GM23338 (cell line): ENCODE measurements at regions not wholly inside any gene's neighbourhood (a gene's known extent, or its start where the extent isn't known, plus 50 kb on each side); places are given as distances from the start of the nearest gene placed in this dataset.

Experiments used
- ATAC-seq: fragments of 200-7000 bp; cut with Tn5 transposase; 3 replicates; pipeline ENCODE4 v1.9.1; 2020
- DNase-seq: peaks from one replicate; pipeline ENCODE4 v3.0.0-alpha.2; 2015; ENCODE audit warnings: low spot score
- H2AFZ ChIP-seq: fragments of 200-600 bp; sonication (generic); 2 replicates; pipeline ENCODE4 v1.8.0; 2016; ENCODE audit warnings: antibody characterized with exemption, mild to moderate bottlenecking, moderate library complexity
- H3F3A ChIP-seq: fragments of 200-600 bp; sonication (generic); replicated peaks from 2 replicates; pipeline ENCODE4 v1.8.0; 2017; ENCODE audit warnings: antibody characterized with exemption, mixed run types, low read depth
- H3K27ac ChIP-seq: fragments of 200-600 bp; sonication (generic); 2 replicates; pipeline ENCODE4 v1.6.1; 2016; ENCODE audit warnings: low read depth
- H3K27me3 ChIP-seq: fragments of 200-600 bp; sonication (generic); 2 replicates; pipeline ENCODE4 v1.8.0; 2016; ENCODE audit warnings: mild to moderate bottlenecking, mixed run types, moderate library complexity; ENCODE audit not compliant: insufficient read depth
- H3K36me3 ChIP-seq: fragments of 200-600 bp; sonication (generic); 2 replicates; pipeline ENCODE4 v1.8.0; 2016; ENCODE audit warnings: mild to moderate bottlenecking; ENCODE audit not compliant: insufficient read depth
- H3K4me1 ChIP-seq: fragments of 200-600 bp; sonication (generic); 2 replicates; pipeline ENCODE4 v1.8.0; 2016; ENCODE audit warnings: mild to moderate bottlenecking, moderate library complexity; ENCODE audit not compliant: insufficient read depth
- H3K4me2 ChIP-seq: fragments of 200-600 bp; sonication (generic); 2 replicates; pipeline ENCODE4 v1.7.1; 2017; ENCODE audit warnings: mixed run types
- H3K4me3 ChIP-seq: fragments of 200-600 bp; sonication (generic); 2 replicates; pipeline ENCODE4 v1.6.1; 2016; ENCODE audit warnings: mixed run types
- H3K79me2 ChIP-seq: fragments of 200-600 bp; sonication (generic); replicated peaks from 2 replicates; pipeline ENCODE4 v1.8.0; 2017; ENCODE audit warnings: mild to moderate bottlenecking; ENCODE audit not compliant: insufficient read depth
- H3K9me2 ChIP-seq: fragments of 200-600 bp; sonication (generic); 2 replicates; pipeline ENCODE4 v1.8.0; 2017; ENCODE audit not compliant: insufficient read depth
- H4K20me1 ChIP-seq: fragments of 200-600 bp; sonication (generic); replicated peaks from 2 replicates; pipeline ENCODE4 v1.8.0; 2017; ENCODE audit warnings: mild to moderate bottlenecking; ENCODE audit not compliant: insufficient read depth
- H3K27ac Mint-ChIP-seq: 2 replicates; pipeline ENCODE4 v1.8.0; 2020; ENCODE audit warnings: inconsistent platforms, mild to moderate bottlenecking, moderate library complexity, mixed read lengths
- H3K27me3 Mint-ChIP-seq: 3 replicates; pipeline ENCODE4 v1.8.0; 2022; ENCODE audit warnings: low read depth, mild to moderate bottlenecking, moderate library complexity, mixed read lengths, inconsistent platforms; ENCODE audit not compliant: insufficient read depth, poor library complexity
- H3K36me3 Mint-ChIP-seq: 3 replicates; pipeline ENCODE4 v1.8.0; 2021; ENCODE audit warnings: low read depth, mild to moderate bottlenecking, inconsistent platforms, moderate library complexity, mixed read lengths
- H3K4me1 Mint-ChIP-seq: 3 replicates; pipeline ENCODE4 v1.8.0; 2020; ENCODE audit warnings: mild to moderate bottlenecking, inconsistent platforms, mixed read lengths
- H3K4me3 Mint-ChIP-seq: 3 replicates; pipeline ENCODE4 v1.8.0; 2021; ENCODE audit warnings: moderate library complexity, mild to moderate bottlenecking, inconsistent platforms, mixed read lengths
- H3K9me3 Mint-ChIP-seq: 3 replicates; pipeline ENCODE4 v1.8.0; 2020; ENCODE audit warnings: moderate library complexity, mild to moderate bottlenecking, inconsistent platforms, mixed read lengths
- CREB1 ChIP-seq: fragments of 250-450 bp; sonication (Bioruptor Pico); IDR thresholded peaks from 2 replicates; pipeline ENCODE4 v1.5.0; 2020; ENCODE audit warnings: low read depth, mild to moderate bottlenecking, moderate library complexity
- ETS1 ChIP-seq: IDR thresholded peaks from 2 replicates; pipeline ENCODE4 v1.6.1; 2016; ENCODE audit warnings: antibody characterized with exemption
- EZH2 ChIP-seq: fragments of 200-600 bp; sonication (generic); IDR thresholded peaks from one replicate; pipeline ENCODE4 v1.8.0; 2017; ENCODE audit warnings: antibody characterized with exemption, mild to moderate bottlenecking, low read depth; ENCODE audit not compliant: unreplicated experiment
- JUNB ChIP-seq: IDR thresholded peaks from one replicate; pipeline ENCODE4 v1.6.1; 2016; ENCODE audit warnings: antibody characterized with exemption; ENCODE audit not compliant: unreplicated experiment
- POLR2AphosphoS5 ChIP-seq: IDR thresholded peaks from 2 replicates; pipeline ENCODE4 v1.6.1; 2016; ENCODE audit warnings: antibody characterized with exemption, low read depth
- STAT1 ChIP-seq: IDR thresholded peaks from one replicate; pipeline ENCODE4 v1.6.1; 2016; ENCODE audit warnings: antibody characterized with exemption; ENCODE audit not compliant: unreplicated experiment
- ZNF114 ChIP-seq: fragments of 250-450 bp; sonication (Bioruptor Pico); IDR thresholded peaks from 2 replicates; pipeline ENCODE4 v1.5.0; 2020; ENCODE audit warnings: mild to moderate bottlenecking, moderate library complexity
- ZNF331 ChIP-seq: fragments of 250-450 bp; sonication (Bioruptor Pico); IDR thresholded peaks from 2 replicates; pipeline ENCODE4 v1.5.0; 2020; ENCODE audit warnings: low read depth, mild to moderate bottlenecking, moderate library complexity
- ZNF462 ChIP-seq: fragments of 250-450 bp; sonication (Bioruptor Pico); IDR thresholded peaks from 2 replicates; pipeline ENCODE4 v1.5.0; 2020; ENCODE audit warnings: mild to moderate bottlenecking, moderate library complexity
- TF ChIP-seq, protein P1 (sequence below): IDR thresholded peaks from one replicate; pipeline ENCODE4 v1.6.1; 2018; ENCODE audit warnings: antibody characterized with exemption; ENCODE audit not compliant: unreplicated experiment

DNA sequence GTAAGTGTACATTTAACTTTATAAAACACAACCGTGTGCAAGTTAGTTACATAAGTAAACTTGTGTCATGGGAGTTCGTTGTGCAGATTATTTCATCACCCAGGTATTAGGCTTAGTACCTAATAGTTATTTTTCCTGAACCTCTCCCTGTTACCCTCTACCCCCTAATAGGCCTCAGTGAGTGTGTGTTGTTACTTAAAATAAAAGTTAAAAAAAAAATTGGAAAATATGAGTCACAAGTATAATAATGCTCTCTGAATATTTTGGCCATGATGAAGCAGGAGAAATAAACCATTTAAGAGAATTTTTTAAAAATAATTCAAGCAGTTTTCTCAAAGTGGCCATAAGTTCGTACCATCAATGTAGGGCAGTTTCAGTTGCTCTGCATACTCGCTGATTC is 105.1 kb upstream of the GRID2 start:
- Histone ChIP-seq H4K20me1 (no peaks in the 10 kb centered on the region), H3K36me3 (no peaks in the 10 kb centered on the region), H3F3A (no peaks in the 10 kb centered on the region; the same call in 1 of the 2 replicates), H3K9me2 (no peaks in the 10 kb centered on the region), H3K4me3 (no peak overlapping the region), H3K79me2 (no peaks in the 10 kb centered on the region), H2AFZ (no peak overlapping the region), H3K4me2 (no peak overlapping the region), H3K27ac (no peak overlapping the region), H3K27me3 (no peaks in the 10 kb centered on the region), H3K4me1 (peaks cover 2% of the 10 kb centered on the region)
- Mint-ChIP-seq H3K9me3 (peaks cover 3% of the 10 kb centered on the region; the same call in 2 of the 3 replicates), H3K36me3 (peaks cover 3% of the 10 kb centered on the region; the same call in 2 of the 3 replicates), H3K27ac (no peak overlapping the region), H3K27me3 (no peaks in the 10 kb centered on the region), H3K4me3 (no peak overlapping the region), H3K4me1 (no peaks in the 10 kb centered on the region)
- no peak for TF ChIP-seq JUNB
- no peak for TF ChIP-seq ZNF331
- TF ChIP-seq ZNF462 (CRISPR knock-in tag): no peak
- no peak for TF ChIP-seq STAT1
- no peak for TF ChIP-seq POLR2AphosphoS5
- no peak for TF ChIP-seq ZNF114 (CRISPR knock-in tag)
- no peak for TF ChIP-seq ETS1
- TF ChIP-seq CREB1 (CRISPR knock-in tag): no peak
- TF ChIP-seq, protein P1, sequence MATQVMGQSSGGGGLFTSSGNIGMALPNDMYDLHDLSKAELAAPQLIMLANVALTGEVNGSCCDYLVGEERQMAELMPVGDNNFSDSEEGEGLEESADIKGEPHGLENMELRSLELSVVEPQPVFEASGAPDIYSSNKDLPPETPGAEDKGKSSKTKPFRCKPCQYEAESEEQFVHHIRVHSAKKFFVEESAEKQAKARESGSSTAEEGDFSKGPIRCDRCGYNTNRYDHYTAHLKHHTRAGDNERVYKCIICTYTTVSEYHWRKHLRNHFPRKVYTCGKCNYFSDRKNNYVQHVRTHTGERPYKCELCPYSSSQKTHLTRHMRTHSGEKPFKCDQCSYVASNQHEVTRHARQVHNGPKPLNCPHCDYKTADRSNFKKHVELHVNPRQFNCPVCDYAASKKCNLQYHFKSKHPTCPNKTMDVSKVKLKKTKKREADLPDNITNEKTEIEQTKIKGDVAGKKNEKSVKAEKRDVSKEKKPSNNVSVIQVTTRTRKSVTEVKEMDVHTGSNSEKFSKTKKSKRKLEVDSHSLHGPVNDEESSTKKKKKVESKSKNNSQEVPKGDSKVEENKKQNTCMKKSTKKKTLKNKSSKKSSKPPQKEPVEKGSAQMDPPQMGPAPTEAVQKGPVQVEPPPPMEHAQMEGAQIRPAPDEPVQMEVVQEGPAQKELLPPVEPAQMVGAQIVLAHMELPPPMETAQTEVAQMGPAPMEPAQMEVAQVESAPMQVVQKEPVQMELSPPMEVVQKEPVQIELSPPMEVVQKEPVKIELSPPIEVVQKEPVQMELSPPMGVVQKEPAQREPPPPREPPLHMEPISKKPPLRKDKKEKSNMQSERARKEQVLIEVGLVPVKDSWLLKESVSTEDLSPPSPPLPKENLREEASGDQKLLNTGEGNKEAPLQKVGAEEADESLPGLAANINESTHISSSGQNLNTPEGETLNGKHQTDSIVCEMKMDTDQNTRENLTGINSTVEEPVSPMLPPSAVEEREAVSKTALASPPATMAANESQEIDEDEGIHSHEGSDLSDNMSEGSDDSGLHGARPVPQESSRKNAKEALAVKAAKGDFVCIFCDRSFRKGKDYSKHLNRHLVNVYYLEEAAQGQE: no peak
- no peak for TF ChIP-seq EZH2
- ATAC-seq: no peak
- DNase-seq: no peak
